GM23338 (cell line): ENCODE measurements at regions not wholly inside any gene's neighbourhood (a gene's known extent, or its start where the extent isn't known, plus 50 kb on each side); places are given as distances from the start of the nearest gene placed in this dataset.

Experiments used
- ATAC-seq: fragments of 200-7000 bp; cut with Tn5 transposase; 3 replicates; pipeline ENCODE4 v1.9.1; 2020
- DNase-seq: peaks from one replicate; pipeline ENCODE4 v3.0.0-alpha.2; 2015; ENCODE audit warnings: low spot score
- H2AFZ ChIP-seq: fragments of 200-600 bp; sonication (generic); 2 replicates; pipeline ENCODE4 v1.8.0; 2016; ENCODE audit warnings: antibody characterized with exemption, mild to moderate bottlenecking, moderate library complexity
- H3F3A ChIP-seq: fragments of 200-600 bp; sonication (generic); replicated peaks from 2 replicates; pipeline ENCODE4 v1.8.0; 2017; ENCODE audit warnings: antibody characterized with exemption, mixed run types, low read depth
- H3K27ac ChIP-seq: fragments of 200-600 bp; sonication (generic); 2 replicates; pipeline ENCODE4 v1.6.1; 2016; ENCODE audit warnings: low read depth
- H3K27me3 ChIP-seq: fragments of 200-600 bp; sonication (generic); 2 replicates; pipeline ENCODE4 v1.8.0; 2016; ENCODE audit warnings: mild to moderate bottlenecking, mixed run types, moderate library complexity; ENCODE audit not compliant: insufficient read depth
- H3K36me3 ChIP-seq: fragments of 200-600 bp; sonication (generic); 2 replicates; pipeline ENCODE4 v1.8.0; 2016; ENCODE audit warnings: mild to moderate bottlenecking; ENCODE audit not compliant: insufficient read depth
- H3K4me1 ChIP-seq: fragments of 200-600 bp; sonication (generic); 2 replicates; pipeline ENCODE4 v1.8.0; 2016; ENCODE audit warnings: mild to moderate bottlenecking, moderate library complexity; ENCODE audit not compliant: insufficient read depth
- H3K4me2 ChIP-seq: fragments of 200-600 bp; sonication (generic); 2 replicates; pipeline ENCODE4 v1.7.1; 2017; ENCODE audit warnings: mixed run types
- H3K4me3 ChIP-seq: fragments of 200-600 bp; sonication (generic); 2 replicates; pipeline ENCODE4 v1.6.1; 2016; ENCODE audit warnings: mixed run types
- H3K79me2 ChIP-seq: fragments of 200-600 bp; sonication (generic); replicated peaks from 2 replicates; pipeline ENCODE4 v1.8.0; 2017; ENCODE audit warnings: mild to moderate bottlenecking; ENCODE audit not compliant: insufficient read depth
- H3K9me2 ChIP-seq: fragments of 200-600 bp; sonication (generic); 2 replicates; pipeline ENCODE4 v1.8.0; 2017; ENCODE audit not compliant: insufficient read depth
- H4K20me1 ChIP-seq: fragments of 200-600 bp; sonication (generic); replicated peaks from 2 replicates; pipeline ENCODE4 v1.8.0; 2017; ENCODE audit warnings: mild to moderate bottlenecking; ENCODE audit not compliant: insufficient read depth
- H3K27ac Mint-ChIP-seq: 2 replicates; pipeline ENCODE4 v1.8.0; 2020; ENCODE audit warnings: inconsistent platforms, mild to moderate bottlenecking, moderate library complexity, mixed read lengths
- H3K27me3 Mint-ChIP-seq: 3 replicates; pipeline ENCODE4 v1.8.0; 2022; ENCODE audit warnings: low read depth, mild to moderate bottlenecking, moderate library complexity, mixed read lengths, inconsistent platforms; ENCODE audit not compliant: insufficient read depth, poor library complexity
- H3K36me3 Mint-ChIP-seq: 3 replicates; pipeline ENCODE4 v1.8.0; 2021; ENCODE audit warnings: low read depth, mild to moderate bottlenecking, inconsistent platforms, moderate library complexity, mixed read lengths
- H3K4me1 Mint-ChIP-seq: 3 replicates; pipeline ENCODE4 v1.8.0; 2020; ENCODE audit warnings: mild to moderate bottlenecking, inconsistent platforms, mixed read lengths
- H3K4me3 Mint-ChIP-seq: 3 replicates; pipeline ENCODE4 v1.8.0; 2021; ENCODE audit warnings: moderate library complexity, mild to moderate bottlenecking, inconsistent platforms, mixed read lengths
- H3K9me3 Mint-ChIP-seq: 3 replicates; pipeline ENCODE4 v1.8.0; 2020; ENCODE audit warnings: moderate library complexity, mild to moderate bottlenecking, inconsistent platforms, mixed read lengths
- CREB1 ChIP-seq: fragments of 250-450 bp; sonication (Bioruptor Pico); IDR thresholded peaks from 2 replicates; pipeline ENCODE4 v1.5.0; 2020; ENCODE audit warnings: low read depth, mild to moderate bottlenecking, moderate library complexity
- CTCF ChIP-seq, 2 experiments: fragments of 200-600 bp in 1 of 2; sonication (generic) in 1 of 2; conservative IDR thresholded peaks; 2 replicates each; pipeline versions ENCODE4 v1.5.1 to v1.6.1; 2016 to 2017; ENCODE audit warnings: antibody characterized with exemption in 2 of 2, low read depth in 2 of 2, mild to moderate bottlenecking in 2 of 2, moderate library complexity in 1 of 2
- EZH2 ChIP-seq: fragments of 200-600 bp; sonication (generic); IDR thresholded peaks from one replicate; pipeline ENCODE4 v1.8.0; 2017; ENCODE audit warnings: antibody characterized with exemption, mild to moderate bottlenecking, low read depth; ENCODE audit not compliant: unreplicated experiment
- EZH2phosphoT487 ChIP-seq: fragments of 200-600 bp; sonication (generic); IDR thresholded peaks from one replicate; pipeline ENCODE4 v1.8.1; 2018; ENCODE audit warnings: antibody characterized with exemption; ENCODE audit not compliant: unreplicated experiment
- JUNB ChIP-seq: IDR thresholded peaks from one replicate; pipeline ENCODE4 v1.6.1; 2016; ENCODE audit warnings: antibody characterized with exemption; ENCODE audit not compliant: unreplicated experiment
- NANOG ChIP-seq: IDR thresholded peaks from 2 replicates; pipeline ENCODE4 v1.6.1; 2016; ENCODE audit warnings: antibody characterized with exemption, borderline replicate concordance
- POLR2AphosphoS5 ChIP-seq: IDR thresholded peaks from 2 replicates; pipeline ENCODE4 v1.6.1; 2016; ENCODE audit warnings: antibody characterized with exemption, low read depth
- STAT1 ChIP-seq: IDR thresholded peaks from one replicate; pipeline ENCODE4 v1.6.1; 2016; ENCODE audit warnings: antibody characterized with exemption; ENCODE audit not compliant: unreplicated experiment
- ZNF331 ChIP-seq: fragments of 250-450 bp; sonication (Bioruptor Pico); IDR thresholded peaks from 2 replicates; pipeline ENCODE4 v1.5.0; 2020; ENCODE audit warnings: low read depth, mild to moderate bottlenecking, moderate library complexity

DNA sequence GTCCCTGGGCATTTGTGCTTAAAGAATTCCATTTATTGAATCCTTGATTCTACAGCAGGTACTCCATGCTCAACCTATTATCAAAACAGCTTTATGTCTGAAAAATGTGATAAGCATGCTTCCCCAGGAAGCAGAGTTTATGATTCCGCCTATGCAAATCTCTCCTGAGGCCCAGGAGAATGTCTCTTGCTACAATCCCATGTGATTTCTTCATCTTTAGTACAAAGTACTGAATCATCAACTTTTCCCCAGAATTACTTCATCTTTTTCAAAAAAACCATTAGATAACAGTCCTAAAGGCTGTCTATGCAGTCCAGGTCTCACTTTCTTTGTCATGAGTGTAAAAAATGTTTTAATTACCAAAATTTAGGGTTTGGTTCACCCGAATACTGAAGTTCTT, 130.2 kb upstream of the ADAMTSL1 start (continued):
- no peak for TF ChIP-seq JUNB
- TF ChIP-seq POLR2AphosphoS5 = no peak
- TF ChIP-seq ZNF331 (CRISPR knock-in tag) = no peak
- no peak for TF ChIP-seq CTCF (conservative IDR thresholded peaks at IDR 0.05; ENCODE audit: low read depth in 2 of 2)
- TF ChIP-seq EZH2 = no peak
- TF ChIP-seq EZH2phosphoT487 = no peak

DNA sequence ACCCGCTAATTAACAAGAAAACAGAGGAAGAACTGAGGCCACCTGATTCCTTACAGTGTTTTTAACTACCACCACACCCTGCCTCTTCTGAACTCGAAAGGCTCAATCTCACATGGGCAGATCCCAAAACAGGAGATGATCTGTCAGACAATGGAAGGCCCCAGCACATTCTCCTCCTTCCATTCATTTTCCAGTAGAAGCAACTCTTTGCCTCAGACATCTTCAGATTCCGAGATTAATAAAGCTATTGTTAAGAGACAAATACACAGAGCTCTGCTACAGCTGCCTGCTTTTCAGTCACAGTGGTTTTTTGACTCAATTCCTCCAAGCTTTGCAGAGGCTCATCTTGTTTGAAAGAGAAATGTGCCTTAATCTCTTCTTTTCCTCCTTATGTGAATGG, 127.2 kb upstream of the ADAMTSL1 start:
- Mint-ChIP-seq H3K9me3 (no peaks in the 10 kb centered on the region), H3K4me1 (peaks cover 4% of the 10 kb centered on the region; the same call in 2 of the 3 replicates), H3K4me3 (no peak overlapping the region), H3K36me3 (no peaks in the 10 kb centered on the region), H3K27ac (no peak overlapping the region), H3K27me3 (no peaks in the 10 kb centered on the region)
- H3K27ac ChIP-seq = no peak overlapping the region
- no peak overlapping the region for H3K4me3 ChIP-seq
- H3F3A ChIP-seq = no peaks in the 10 kb centered on the region
- ATAC-seq (no peak), DNase-seq (no peak)
- TF ChIP-seq NANOG = no peak
- no peak for TF ChIP-seq CTCF (conservative IDR thresholded peaks at IDR 0.05; ENCODE audit: low read depth in 2 of 2)
- H3K36me3 ChIP-seq = no peaks in the 10 kb centered on the region
- no peaks in the 10 kb centered on the region for H3K9me2 ChIP-seq
- H3K27me3 ChIP-seq = no peaks in the 10 kb centered on the region
- H3K4me2 ChIP-seq = no peak overlapping the region
- no peaks in the 10 kb centered on the region for H3K79me2 ChIP-seq
- H3K4me1 ChIP-seq = no peaks in the 10 kb centered on the region
- H2AFZ ChIP-seq = no peak overlapping the region
- no peaks in the 10 kb centered on the region for H4K20me1 ChIP-seq

DNA sequence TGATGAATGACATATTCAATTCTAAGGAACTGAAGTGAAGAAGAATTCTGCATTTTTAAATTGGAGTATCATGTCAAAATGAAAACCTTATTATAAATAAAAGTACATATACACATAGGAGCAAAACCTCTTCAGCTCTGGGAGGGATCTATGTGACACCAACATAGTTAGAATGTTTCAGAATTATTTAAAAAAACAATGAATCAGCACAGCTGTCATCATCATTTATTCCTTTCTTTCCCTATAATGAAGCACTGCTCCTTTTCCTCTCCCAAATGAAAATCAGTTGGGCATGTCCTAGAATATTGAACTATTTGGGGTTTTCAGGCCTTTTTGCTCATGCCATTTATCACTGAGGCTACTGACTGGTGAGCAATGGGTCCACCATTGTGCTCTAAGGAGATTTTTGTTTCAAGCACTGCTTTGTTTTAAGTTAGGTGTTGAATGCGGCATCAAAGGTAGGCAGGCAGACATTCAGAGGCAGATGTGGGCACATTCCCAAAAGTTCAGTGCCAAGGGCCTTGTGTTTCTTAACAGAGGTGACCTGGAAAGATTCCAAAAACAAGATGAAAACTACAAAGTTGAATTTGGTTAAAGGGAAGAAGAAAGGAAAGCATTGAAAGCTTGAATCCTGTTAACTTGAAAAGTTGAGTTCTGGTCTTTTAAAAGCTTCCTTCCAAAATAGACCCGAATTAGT, 126.4 kb upstream of the ADAMTSL1 start:
- DNase-seq (no peak), ATAC-seq (no peak)
- Mint-ChIP-seq H3K4me1 (peaks cover 4% of the 10 kb centered on the region; the same call in 2 of the 3 replicates), H3K4me3 (no peak overlapping the region), H3K36me3 (no peaks in the 10 kb centered on the region), H3K27me3 (no peaks in the 10 kb centered on the region), H3K27ac (no peak overlapping the region), H3K9me3 (no peaks in the 10 kb centered on the region)
- Histone ChIP-seq H3K79me2 (no peaks in the 10 kb centered on the region), H4K20me1 (no peaks in the 10 kb centered on the region), H2AFZ (no peak overlapping the region), H3K27ac (no peak overlapping the region), H3K27me3 (no peaks in the 10 kb centered on the region), H3K4me1 (no peaks in the 10 kb centered on the region), H3K9me2 (no peaks in the 10 kb centered on the region), H3F3A (no peaks in the 10 kb centered on the region), H3K36me3 (no peaks in the 10 kb centered on the region), H3K4me2 (no peak overlapping the region), H3K4me3 (no peak overlapping the region)
- TF ChIP-seq CREB1 (no peak), JUNB (no peak), NANOG (no peak), ZNF331 (CRISPR knock-in tag) (no peak), EZH2 (no peak), STAT1 (no peak), CTCF (conservative IDR thresholded peaks at IDR 0.05; ENCODE audit: low read depth in 2 of 2) (no peak)
